ENCODE measurements at regions not wholly inside any gene's neighbourhood (a gene's known extent, or its start where the extent isn't known, plus 50 kb on each side); places are given as distances from the start of the nearest gene placed in this dataset.

GRCh38 chr4:45648846-45649245, 475.0 kb downstream of the GABRG1 start:
- Histone ChIP-seq H2BK20ac (ENCODE audit: low read depth, low read length) (no peak overlapping the region), H3K4me2 (ENCODE audit: low read depth, low read length) (no peak overlapping the region), H4K20me1 (ENCODE audit: insufficient read depth, low read length) (no peaks in the 10 kb centered on the region), H3K4me3 (ENCODE audit: insufficient read depth, low read depth, low read length) (no peak overlapping the region), H4K91ac (ENCODE audit: insufficient read depth, low read depth, low read length) (no peak overlapping the region), H2BK15ac (ENCODE audit: low read depth, low read length) (no peak overlapping the region), H3K14ac (replicated peaks; ENCODE audit: low read depth, low read length) (no peak overlapping the region), H3K79me1 (ENCODE audit: low read depth in 1 of 2, low read length in 2 of 2) (no peaks in the 10 kb centered on the region), H3K56ac (ENCODE audit: extremely low read depth, insufficient read depth, low read length) (no peak overlapping the region), H3K9me3 (ENCODE audit: control insufficient read depth, insufficient read depth, low read length) (no peaks in the 10 kb centered on the region), H3K9me1 (ENCODE audit: insufficient read depth, low read length) (no peaks in the 10 kb centered on the region), H3K4me1 (ENCODE audit: control insufficient read depth, insufficient read depth, low read length) (no peaks in the 10 kb centered on the region), H2BK120ac (ENCODE audit: low read depth, low read length) (no peak overlapping the region), H2AK9ac (replicated peaks; ENCODE audit: low read depth, low read length, poor library complexity) (no peak overlapping the region), H2BK5ac (ENCODE audit: low read depth, low read length, poor library complexity, severe bottlenecking) (no peak overlapping the region), H3K18ac (ENCODE audit: low read depth, low read length) (no peak overlapping the region), H2AFZ (replicated peaks; ENCODE audit: low read length, poor library complexity) (no peak overlapping the region), H3K9ac (ENCODE audit: low read depth, low read length) (no peak overlapping the region), H3K27ac (ENCODE audit: insufficient read depth, low read length) (no peak overlapping the region), H4K5ac (ENCODE audit: low read depth, low read length) (no peak overlapping the region), H2AK5ac (ENCODE audit: low read depth, low read length) (no peak overlapping the region), H3K36me3 (ENCODE audit: control insufficient read depth, insufficient read depth, low read length) (no peaks in the 10 kb centered on the region), H3K27me3 (ENCODE audit: control insufficient read depth, insufficient read depth, low read length) (no peaks in the 10 kb centered on the region), H3K23ac (ENCODE audit: low read depth, low read length) (no peak overlapping the region), H4K8ac (ENCODE audit: low read depth in 2 of 2, low read length in 2 of 2) (no peak overlapping the region), H3K4ac (ENCODE audit: low read depth, low read length) (no peak overlapping the region)
- no TSS peak for BruUV-seq (replicated peaks)
- in situ Hi-C loops (cut with MboI; ENCODE audit: low sequenced_read_pairs) (no loop called here), intact Hi-C loops (cut with micrococcal nuclease) (no loop called here), dilution Hi-C loops (cut with HindIII; ENCODE audit: low sequenced_read_pairs, unreplicated experiment) (no loop called here)
- ChIA-PET CTCF (no interaction called here), POLR2A (ENCODE audit: unreplicated experiment) (no interaction called here)
- TF ChIP-seq CTCF (conservative IDR thresholded peaks at IDR 0.05; ENCODE audit: low read depth, low read length), result no peak
- no peak for TF ChIP-seq CEBPB (IDR thresholded peaks at IDR 0.05; ENCODE audit: low read depth, low read length)
- TF ChIP-seq, protein P1, sequence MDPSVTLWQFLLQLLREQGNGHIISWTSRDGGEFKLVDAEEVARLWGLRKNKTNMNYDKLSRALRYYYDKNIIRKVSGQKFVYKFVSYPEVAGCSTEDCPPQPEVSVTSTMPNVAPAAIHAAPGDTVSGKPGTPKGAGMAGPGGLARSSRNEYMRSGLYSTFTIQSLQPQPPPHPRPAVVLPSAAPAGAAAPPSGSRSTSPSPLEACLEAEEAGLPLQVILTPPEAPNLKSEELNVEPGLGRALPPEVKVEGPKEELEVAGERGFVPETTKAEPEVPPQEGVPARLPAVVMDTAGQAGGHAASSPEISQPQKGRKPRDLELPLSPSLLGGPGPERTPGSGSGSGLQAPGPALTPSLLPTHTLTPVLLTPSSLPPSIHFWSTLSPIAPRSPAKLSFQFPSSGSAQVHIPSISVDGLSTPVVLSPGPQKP (IDR thresholded peaks at IDR 0.05; ENCODE audit: borderline replicate concordance, low read depth, low read length), result no peak
- no peak for TF ChIP-seq MAFK (IDR thresholded peaks at IDR 0.05; ENCODE audit: low read depth, low read length)
- no peak for TF ChIP-seq CHD1 (IDR thresholded peaks at IDR 0.05; ENCODE audit: low read depth, low read length)
- DNase-seq, result no peak
- no peak for ATAC-seq (ENCODE audit: low read depth)

Data from IMR-90 (cell line).